ENCODE measurements at regions not wholly inside any gene's neighbourhood (a gene's known extent, or its start where the extent isn't known, plus 50 kb on each side); places are given as distances from the start of the nearest gene placed in this dataset.

GRCh38 chr18:76708071-76708721 is 114.2 kb upstream of the ZNF236 start:
- TF ChIP-seq ARNTL (CRISPR knock-in tag; IDR thresholded peaks at IDR 0.05; ENCODE audit: borderline replicate concordance, low read depth) = no peak
- TF ChIP-seq POU6F1 (CRISPR knock-in tag; IDR thresholded peaks at IDR 0.05; ENCODE audit: borderline replicate concordance, low read depth) = no peak
- no peak for TF ChIP-seq TOX (CRISPR knock-in tag; IDR thresholded peaks at IDR 0.05; ENCODE audit: borderline replicate concordance)
- TF ChIP-seq BACH2 (CRISPR knock-in tag; IDR thresholded peaks at IDR 0.05; ENCODE audit: borderline replicate concordance) = no peak
- no peak for TF ChIP-seq ESRRG (CRISPR knock-in tag; IDR thresholded peaks at IDR 0.05)
- no peak for TF ChIP-seq RARB (CRISPR knock-in tag; IDR thresholded peaks at IDR 0.05)
- TF ChIP-seq PATZ1 (CRISPR knock-in tag; IDR thresholded peaks at IDR 0.05; ENCODE audit: borderline replicate concordance) = no peak

Data from SK-N-SH treated with all-trans-retinoic acid at 6 μM for 48 hours (cell line).